ENCODE measurements at regions not wholly inside any gene's neighbourhood (a gene's known extent, or its start where the extent isn't known, plus 50 kb on each side); places are given as distances from the start of the nearest gene placed in this dataset.
"Not testable (repeated sequence)": the region's sequence is repeated elsewhere in the genome, so short reads cannot be mapped to it uniquely, and the experiment has no call there.

- TF ChIP-seq, protein P1, sequence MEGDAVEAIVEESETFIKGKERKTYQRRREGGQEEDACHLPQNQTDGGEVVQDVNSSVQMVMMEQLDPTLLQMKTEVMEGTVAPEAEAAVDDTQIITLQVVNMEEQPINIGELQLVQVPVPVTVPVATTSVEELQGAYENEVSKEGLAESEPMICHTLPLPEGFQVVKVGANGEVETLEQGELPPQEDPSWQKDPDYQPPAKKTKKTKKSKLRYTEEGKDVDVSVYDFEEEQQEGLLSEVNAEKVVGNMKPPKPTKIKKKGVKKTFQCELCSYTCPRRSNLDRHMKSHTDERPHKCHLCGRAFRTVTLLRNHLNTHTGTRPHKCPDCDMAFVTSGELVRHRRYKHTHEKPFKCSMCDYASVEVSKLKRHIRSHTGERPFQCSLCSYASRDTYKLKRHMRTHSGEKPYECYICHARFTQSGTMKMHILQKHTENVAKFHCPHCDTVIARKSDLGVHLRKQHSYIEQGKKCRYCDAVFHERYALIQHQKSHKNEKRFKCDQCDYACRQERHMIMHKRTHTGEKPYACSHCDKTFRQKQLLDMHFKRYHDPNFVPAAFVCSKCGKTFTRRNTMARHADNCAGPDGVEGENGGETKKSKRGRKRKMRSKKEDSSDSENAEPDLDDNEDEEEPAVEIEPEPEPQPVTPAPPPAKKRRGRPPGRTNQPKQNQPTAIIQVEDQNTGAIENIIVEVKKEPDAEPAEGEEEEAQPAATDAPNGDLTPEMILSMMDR (conservative IDR thresholded peaks at IDR 0.05; ENCODE audit: low read length), result no peak
These were observed 300.7 kb downstream of the SEC16B start for GRCh38 chr1:177669161-177669560.

GRCh38 chr1:177665935-177666334 is 303.9 kb downstream of the SEC16B start:
- TF ChIP-seq, protein P1 (conservative IDR thresholded peaks at IDR 0.05; ENCODE audit: low read length), result no peak
- DNase-seq (ENCODE audit: low read depth), result no peak
- no peak overlapping the region for H3K4me3 ChIP-seq (ENCODE audit: low read length)

More at GRCh38 chr1:177669161-177669560, 300.7 kb downstream of the SEC16B start:
- no peak overlapping the region for H3K4me3 ChIP-seq (ENCODE audit: low read length)
- DNase-seq (ENCODE audit: low read depth), result no peak

GRCh38 chr1:177664742-177665141 is 305.1 kb downstream of the SEC16B start:
- not testable (repeated sequence) for H3K4me3 ChIP-seq (ENCODE audit: low read length); DNase-seq (ENCODE audit: low read depth)

GRCh38 chr1:177660188-177660587 is 309.7 kb downstream of the SEC16B start:
- TF ChIP-seq, protein P1 (conservative IDR thresholded peaks at IDR 0.05; ENCODE audit: low read length), result no peak

DNA sequence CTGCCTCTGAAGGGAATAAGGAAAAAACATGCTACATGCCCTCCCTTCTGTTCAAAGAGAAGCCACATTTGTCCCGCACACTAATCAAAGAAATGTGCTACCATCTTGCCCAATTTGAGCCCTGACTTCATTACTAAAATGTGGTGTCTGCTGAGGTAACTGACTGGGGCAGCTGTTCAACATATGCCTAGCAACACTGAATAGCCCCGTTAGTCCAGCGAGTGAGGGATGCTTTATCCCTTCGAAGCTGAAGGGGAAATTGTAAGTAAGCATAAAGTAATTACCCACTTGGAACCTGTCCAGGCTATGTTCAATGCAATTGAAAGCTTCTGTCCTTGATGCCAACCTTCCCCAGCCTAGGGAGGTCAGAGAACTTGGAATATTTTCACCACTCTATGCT is 310.6 kb downstream of the SEC16B start:
- H3K4me3 ChIP-seq (ENCODE audit: low read length), result no peak overlapping the region
- DNase-seq (ENCODE audit: low read depth), result no peak
- TF ChIP-seq, protein P1 (conservative IDR thresholded peaks at IDR 0.05; ENCODE audit: low read length), result no peak

More at GRCh38 chr1:177660188-177660587, 309.7 kb downstream of the SEC16B start:
- DNase-seq (ENCODE audit: low read depth), result no peak
- no peak overlapping the region for H3K4me3 ChIP-seq (ENCODE audit: low read length)

- H3K4me3 ChIP-seq (ENCODE audit: low read length), result no peak overlapping the region
- no peak for DNase-seq (ENCODE audit: low read depth)
- TF ChIP-seq, protein P1 (conservative IDR thresholded peaks at IDR 0.05; ENCODE audit: low read length), result no peak
These were observed 313.3 kb downstream of the SEC16B start for GRCh38 chr1:177656598-177656997.

GRCh38 chr1:177650947-177651346 is 318.9 kb downstream of the SEC16B start:
- H3K4me3 ChIP-seq (ENCODE audit: low read length), result no peak overlapping the region
- DNase-seq (ENCODE audit: low read depth), result no peak
- TF ChIP-seq, protein P1 (conservative IDR thresholded peaks at IDR 0.05; ENCODE audit: low read length), result no peak

- TF ChIP-seq, protein P1 (conservative IDR thresholded peaks at IDR 0.05; ENCODE audit: low read length), result no peak
- no peak for DNase-seq (ENCODE audit: low read depth)
- no peak overlapping the region for H3K4me3 ChIP-seq (ENCODE audit: low read length)
These were observed 321.1 kb downstream of the SEC16B start for GRCh38 chr1:177648731-177649265.

All from AG10803 (cell line).